HG02852 (cell line): ENCODE measurements at regions not wholly inside any gene's neighbourhood (a gene's known extent, or its start where the extent isn't known, plus 50 kb on each side); places are given as distances from the start of the nearest gene placed in this dataset.
"Not testable (repeated sequence)": the region's sequence is repeated elsewhere in the genome, so short reads cannot be mapped to it uniquely, and the experiment has no call there.

Experiments used
- ATAC-seq: cut with Tn5 transposase; IDR thresholded peaks from one replicate; pipeline ENCODE4 v1.9.1; 2021; ENCODE audit warnings: mild to moderate bottlenecking, moderate library complexity; ENCODE audit not compliant: unreplicated experiment

GRCh38 chr6:56724455-56724854 is 81.8 kb upstream of the DST start:
- no peak for ATAC-seq

GRCh38 chr6:56720882-56721281 is 78.2 kb upstream of the DST start:
- ATAC-seq: no peak

- not testable (repeated sequence) for ATAC-seq
Measured at GRCh38 chr6:56720202-56720601, 77.5 kb upstream of the DST start.

GRCh38 chr6:56719315-56720058 is 76.8 kb upstream of the DST start:
- not testable (repeated sequence) for ATAC-seq

- no peak for ATAC-seq
Measured at GRCh38 chr6:56718236-56718635, 75.5 kb upstream of the DST start.

- no peak for ATAC-seq
Measured at GRCh38 chr6:56716229-56716628, 73.5 kb upstream of the DST start.

- ATAC-seq: no peak
Measured at GRCh38 chr6:56715741-56716140, 73.1 kb upstream of the DST start.

- no peak for ATAC-seq
Measured at GRCh38 chr6:56714982-56715456, 72.3 kb upstream of the DST start.

DNA sequence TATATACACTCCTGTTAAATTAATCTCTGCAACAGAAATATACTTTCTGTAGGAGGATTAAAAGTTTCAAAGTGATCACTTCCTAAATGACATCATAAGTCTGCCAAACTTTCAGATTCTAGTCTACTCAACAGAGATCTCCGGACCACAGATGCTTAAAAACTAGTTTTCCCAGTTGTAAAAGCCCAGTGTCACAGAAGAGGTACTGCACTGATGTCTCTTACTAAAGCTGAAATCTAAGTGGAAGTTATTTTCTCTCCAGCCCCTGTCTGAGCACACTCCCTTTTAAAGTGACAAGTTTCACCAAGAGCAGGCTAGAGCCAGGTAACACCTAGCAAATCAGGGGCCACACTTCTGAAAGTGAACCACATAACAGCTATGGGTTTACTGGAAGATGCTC is 71.6 kb upstream of the DST start:
- no peak for ATAC-seq

DNA sequence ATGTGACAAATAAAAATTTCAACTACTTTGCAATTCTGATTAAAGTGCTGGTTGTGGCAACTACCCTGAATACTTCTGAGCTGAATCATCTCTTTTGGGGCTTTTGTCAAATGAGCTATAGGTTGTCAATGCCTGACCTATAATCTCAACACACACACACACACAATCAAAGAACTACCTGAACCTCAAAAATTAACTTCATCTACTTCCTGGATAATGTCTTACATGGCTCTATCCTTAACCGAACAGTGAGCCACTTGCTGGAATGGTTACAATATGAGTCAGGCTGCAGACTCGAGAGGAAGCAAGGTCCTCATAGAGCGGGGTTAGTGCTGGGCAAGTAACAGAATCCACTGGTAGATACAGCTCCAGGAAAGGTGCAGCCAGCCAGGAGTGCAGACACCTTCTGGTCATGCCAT is 70.6 kb upstream of the DST start:
- ATAC-seq: no peak

DNA sequence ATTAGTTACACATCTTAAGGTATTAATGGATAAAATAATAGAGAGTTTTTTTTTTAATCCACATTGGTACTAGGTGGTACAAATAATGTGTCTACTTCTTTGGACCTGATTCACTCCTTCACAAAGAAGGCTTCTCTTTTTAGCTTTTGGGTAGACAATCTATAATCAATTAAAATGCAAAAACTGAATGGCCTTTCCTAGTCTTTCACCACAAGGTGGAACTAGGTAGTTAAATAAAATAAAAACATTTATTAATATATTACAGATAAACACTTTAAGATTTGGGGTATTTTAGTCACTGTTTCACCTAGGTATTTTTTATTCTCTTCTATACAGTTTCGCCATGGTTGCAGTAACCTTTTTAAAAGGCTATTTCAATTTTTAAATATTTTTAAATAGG is 68.3 kb upstream of the DST start:
- ATAC-seq: no peak

DNA sequence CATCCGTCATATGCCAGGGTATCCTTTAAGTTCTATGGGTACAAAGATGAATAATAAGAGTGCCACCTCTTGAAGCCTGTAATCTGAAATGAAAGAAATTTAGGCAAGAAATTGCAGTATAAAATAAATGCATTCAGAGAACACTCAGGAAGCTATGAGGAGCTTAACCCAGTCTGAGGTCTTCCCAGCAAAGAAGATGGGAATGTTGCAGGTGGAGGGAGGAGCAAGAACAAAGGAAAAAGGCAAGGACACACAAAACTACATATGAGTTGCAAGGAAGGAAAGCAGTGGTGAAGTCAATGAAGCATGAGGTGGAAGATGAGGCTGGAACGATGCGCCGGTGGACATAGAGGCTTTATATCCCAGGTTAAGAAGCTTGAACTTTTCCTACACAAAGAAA is 67.0 kb upstream of the DST start:
- ATAC-seq: no peak

- peak; percentile 46 for ATAC-seq
Measured at GRCh38 chr6:56708810-56709597, 66.3 kb upstream of the DST start.

GRCh38 chr6:56706981-56707726 is 64.5 kb upstream of the DST start:
- ATAC-seq: no peak

GRCh38 chr6:56699066-56699654 is 56.5 kb upstream of the DST start:
- peak; percentile 52 for ATAC-seq

- no peak for ATAC-seq
Measured at GRCh38 chr6:56695702-56696101, 53.0 kb upstream of the DST start.

- no peak for ATAC-seq
Measured at GRCh38 chr6:56694002-56694401, 51.3 kb upstream of the DST start.

DNA sequence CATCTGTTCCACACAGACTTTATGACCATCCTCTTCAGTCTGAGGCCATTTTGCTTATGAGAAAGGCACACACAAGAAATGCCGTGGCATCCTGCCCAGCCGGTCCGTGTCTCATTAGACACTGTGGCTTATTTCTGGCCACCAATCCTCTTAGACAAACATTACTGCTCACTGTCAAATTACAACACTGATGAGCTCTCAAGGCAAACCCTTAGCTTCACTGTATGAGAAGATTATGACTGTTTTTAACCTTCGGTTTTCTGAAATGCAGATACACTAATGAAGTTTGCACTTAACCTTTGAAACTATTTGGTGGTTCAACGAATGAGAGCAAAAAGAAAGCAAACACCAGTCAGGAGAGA is 50.5 kb upstream of the DST start:
- ATAC-seq: no peak

DNA sequence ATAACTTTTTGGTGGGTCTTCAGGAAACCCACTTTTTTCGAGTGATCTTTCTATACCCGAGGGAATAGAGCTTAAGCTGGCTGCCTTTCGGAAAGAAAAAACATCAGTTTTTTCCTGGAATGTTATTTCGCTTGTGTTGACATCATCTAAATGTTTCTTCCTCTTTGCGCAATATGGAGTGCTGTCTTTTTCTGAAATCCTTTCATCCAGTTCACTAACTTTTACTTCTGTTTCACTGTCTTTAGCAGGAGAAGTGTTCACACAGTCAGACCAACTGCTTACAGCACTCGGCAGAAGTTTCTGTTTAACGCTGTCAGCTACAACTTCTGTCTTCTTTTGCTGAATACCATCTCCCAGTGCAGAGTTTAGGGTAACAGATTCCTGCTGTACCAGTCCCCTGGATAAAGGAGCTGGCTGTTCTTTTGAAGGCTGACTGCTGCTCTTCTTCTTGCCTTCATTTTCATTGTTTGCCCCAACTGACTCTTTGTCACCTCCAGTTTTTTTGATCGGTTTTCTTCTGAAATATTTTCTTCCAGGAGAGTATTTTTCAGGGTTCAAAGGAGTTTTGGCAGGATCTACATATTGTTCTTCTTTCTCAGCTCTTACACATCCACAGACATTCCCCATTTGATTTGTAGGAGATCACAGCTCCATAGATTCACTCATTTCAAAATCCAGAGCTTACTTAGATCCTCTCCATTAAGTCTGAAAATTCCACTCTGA is 50.0 kb upstream of the DST start:
- no peak for ATAC-seq
